HEK293T (cell line): ENCODE measurements at regions not wholly inside any gene's neighbourhood (a gene's known extent, or its start where the extent isn't known, plus 50 kb on each side); places are given as distances from the start of the nearest gene placed in this dataset.

Source experiments
- BHLHE40 ChIP-seq: fragments of 450-650 bp; IDR thresholded peaks from 2 replicates; pipeline ENCODE4 v1.6.1; 2016; ENCODE audit warnings: mild to moderate bottlenecking, moderate library complexity, borderline replicate concordance
- ELF4 ChIP-seq: fragments of 450-650 bp; IDR thresholded peaks from 2 replicates; pipeline ENCODE4 v1.6.1; 2017; ENCODE audit warnings: antibody characterized with exemption
- L3MBTL2 ChIP-seq: fragments of 450-650 bp; conservative IDR thresholded peaks from 2 replicates; pipeline ENCODE4 v1.6.1; 2016; ENCODE audit warnings: mild to moderate bottlenecking
- NFRKB ChIP-seq: fragments of 450-650 bp; IDR thresholded peaks from 2 replicates; pipeline ENCODE4 v1.6.1; 2016; ENCODE audit warnings: mild to moderate bottlenecking, moderate library complexity
- SP1 ChIP-seq: fragments of 450-650 bp; IDR thresholded peaks from 2 replicates; pipeline ENCODE4 v1.6.1; 2017

GRCh38 chrX:110962451-110962850, 133.5 kb upstream of the PAK3 start:
- TF ChIP-seq BHLHE40: no peak
- TF ChIP-seq ELF4: no peak
- no peak for TF ChIP-seq SP1
- TF ChIP-seq L3MBTL2: no peak
- no peak for TF ChIP-seq NFRKB
